Testis (tissue), 2 donors: ENCODE measurements at regions not wholly inside any gene's neighbourhood (a gene's known extent, or its start where the extent isn't known, plus 50 kb on each side); places are given as distances from the start of the nearest gene placed in this dataset.

ENCODE experiments used
- POLR2A ChIP-seq: fragments of 450-650 bp; IDR thresholded peaks from one replicate; pipeline ENCODE4 v1.6.1; 2017; ENCODE audit warnings: antibody characterized with exemption, mild to moderate bottlenecking, moderate library complexity
- TF ChIP-seq, protein P1 (sequence below), 3 experiments: fragments of 450-650 bp in 2 of 3; fragments of 200-600 bp in 1 of 3; sonication (generic) in 1 of 3; IDR thresholded peaks; one replicate each; pipeline ENCODE4 v1.5.1; 2016 to 2019; ENCODE audit warnings: antibody characterized with exemption in 3 of 3, mild to moderate bottlenecking in 2 of 3, moderate library complexity in 1 of 3

DNA sequence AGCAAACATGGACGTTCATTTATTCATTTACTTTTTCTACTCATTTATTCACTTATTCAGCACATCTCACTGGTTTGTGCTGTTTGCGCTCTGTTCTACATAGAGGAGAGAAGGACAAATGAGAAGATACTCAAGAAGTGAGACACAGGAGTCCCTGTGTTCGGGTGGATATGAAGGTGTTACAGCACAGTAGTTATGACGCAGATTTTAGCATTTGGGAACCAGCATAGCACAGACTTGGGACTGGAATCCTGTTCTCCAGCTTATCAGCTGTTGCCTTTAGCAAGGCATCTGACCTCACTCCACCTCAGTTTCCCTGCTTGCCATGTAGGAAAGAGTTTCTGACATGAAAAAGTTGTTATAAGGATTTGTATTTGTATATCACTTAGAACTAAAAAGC lies 430.1 kb downstream of the MAFB start:
- TF ChIP-seq, protein P1, sequence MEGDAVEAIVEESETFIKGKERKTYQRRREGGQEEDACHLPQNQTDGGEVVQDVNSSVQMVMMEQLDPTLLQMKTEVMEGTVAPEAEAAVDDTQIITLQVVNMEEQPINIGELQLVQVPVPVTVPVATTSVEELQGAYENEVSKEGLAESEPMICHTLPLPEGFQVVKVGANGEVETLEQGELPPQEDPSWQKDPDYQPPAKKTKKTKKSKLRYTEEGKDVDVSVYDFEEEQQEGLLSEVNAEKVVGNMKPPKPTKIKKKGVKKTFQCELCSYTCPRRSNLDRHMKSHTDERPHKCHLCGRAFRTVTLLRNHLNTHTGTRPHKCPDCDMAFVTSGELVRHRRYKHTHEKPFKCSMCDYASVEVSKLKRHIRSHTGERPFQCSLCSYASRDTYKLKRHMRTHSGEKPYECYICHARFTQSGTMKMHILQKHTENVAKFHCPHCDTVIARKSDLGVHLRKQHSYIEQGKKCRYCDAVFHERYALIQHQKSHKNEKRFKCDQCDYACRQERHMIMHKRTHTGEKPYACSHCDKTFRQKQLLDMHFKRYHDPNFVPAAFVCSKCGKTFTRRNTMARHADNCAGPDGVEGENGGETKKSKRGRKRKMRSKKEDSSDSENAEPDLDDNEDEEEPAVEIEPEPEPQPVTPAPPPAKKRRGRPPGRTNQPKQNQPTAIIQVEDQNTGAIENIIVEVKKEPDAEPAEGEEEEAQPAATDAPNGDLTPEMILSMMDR (IDR thresholded peaks at IDR 0.05), result no peak
- TF ChIP-seq POLR2A, result no peak
